Activated naive CD4-positive, alpha-beta T cell treated with anti-CD3 and anti-CD28 coated beads for 36 hours (primary cell): ENCODE measurements at regions not wholly inside any gene's neighbourhood (a gene's known extent, or its start where the extent isn't known, plus 50 kb on each side); places are given as distances from the start of the nearest gene placed in this dataset.
"Not testable (repeated sequence)": the region's sequence is repeated elsewhere in the genome, so short reads cannot be mapped to it uniquely, and the experiment has no call there.

ENCODE experiments used
- CTCF ChIA-PET: fragments of 350-600 bp; sonication (Branson Sonifier 250); formaldehyde crosslinking; loops from one replicate; lab custom pipeline; 2021; ENCODE audit warnings: antibody characterized with exemption; lab: Charles Lee
- DNase-seq: peaks from one replicate; pipeline ENCODE4 v3.0.0-alpha.2; 2020
- H3K27ac Mint-ChIP-seq: one replicate; pipeline ENCODE4 v1.8.0; 2021; ENCODE audit warnings: mild to moderate bottlenecking, mixed read lengths
- H3K27me3 Mint-ChIP-seq: one replicate; pipeline ENCODE4 v1.8.0; 2021; ENCODE audit warnings: low read depth, mixed read lengths
- H3K36me3 Mint-ChIP-seq: one replicate; pipeline ENCODE4 v1.8.0; 2021; ENCODE audit warnings: low read depth, mixed read lengths
- H3K4me1 Mint-ChIP-seq: one replicate; pipeline ENCODE4 v1.8.0; 2021; ENCODE audit warnings: low read depth, mixed read lengths
- H3K4me3 Mint-ChIP-seq: one replicate; pipeline ENCODE4 v1.8.0; 2021; ENCODE audit warnings: mild to moderate bottlenecking, moderate library complexity, mixed read lengths
- H3K9me3 Mint-ChIP-seq: one replicate; pipeline ENCODE4 v1.8.0; 2021; ENCODE audit warnings: mixed read lengths
- intact Hi-C: fragments of 100-400 bp; cut with micrococcal nuclease; formaldehyde crosslinking; loops from one replicate; pipeline ENCODE4 v1.15.1; 2023

DNA sequence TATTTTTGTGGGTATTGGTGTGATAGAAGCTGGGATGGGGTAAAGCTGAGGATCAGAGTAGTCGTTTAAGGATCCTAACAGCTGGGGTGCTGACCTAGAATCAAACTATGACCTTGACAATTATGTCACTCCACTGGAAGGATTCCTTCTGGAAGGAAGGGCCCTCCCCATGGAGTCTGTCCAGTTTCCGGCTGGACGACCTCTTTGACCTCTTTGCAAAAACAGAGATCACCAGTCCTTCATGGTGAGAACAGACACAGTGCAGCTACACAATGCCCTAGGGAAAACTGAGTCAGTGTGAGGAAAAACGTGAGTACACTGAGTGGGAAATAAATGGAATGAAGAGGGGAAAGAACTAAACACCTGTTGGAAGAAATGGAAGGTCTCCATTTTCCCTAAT, 445.6 kb downstream of the MAT2B start:
- no peaks in the 10 kb centered on the region for H3K4me1 Mint-ChIP-seq
- CTCF ChIA-PET = no interaction called here
- no peak overlapping the region for H3K27ac Mint-ChIP-seq
- no peaks in the 10 kb centered on the region for H3K27me3 Mint-ChIP-seq
- intact Hi-C loops = loop anchor here (5.0 kb wide), 1 partner anchor 289 kb away; no protein-coding TSS in a partner anchor
- H3K36me3 Mint-ChIP-seq = no peaks in the 10 kb centered on the region
- H3K9me3 Mint-ChIP-seq = no peaks in the 10 kb centered on the region
- no peak overlapping the region for H3K4me3 Mint-ChIP-seq
- no peak for DNase-seq

DNA sequence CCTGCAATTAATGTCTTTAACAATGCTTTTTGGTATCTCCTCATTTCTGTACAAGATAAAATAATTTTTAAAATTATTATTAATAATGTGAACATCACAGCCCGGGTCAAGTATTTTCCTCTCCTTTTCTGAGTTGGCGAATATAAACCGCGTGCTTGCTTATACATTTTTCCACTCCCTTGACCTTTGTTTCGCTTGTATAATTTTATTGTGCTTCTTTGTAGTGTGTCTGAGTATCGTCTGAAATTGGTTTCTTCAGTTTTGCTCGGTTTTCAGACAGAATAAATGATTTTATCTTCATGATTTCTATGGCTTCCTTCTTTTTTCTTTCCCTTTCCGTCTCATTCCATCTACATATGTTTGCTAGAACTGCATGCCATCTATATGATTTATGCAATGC, 448.5 kb downstream of the MAT2B start:
- intact Hi-C loops = loop anchor here (5.0 kb wide), 1 partner anchor 292 kb away; no protein-coding TSS in a partner anchor
- H3K27me3 Mint-ChIP-seq = no peaks in the 10 kb centered on the region
- no peak overlapping the region for H3K27ac Mint-ChIP-seq
- H3K4me3 Mint-ChIP-seq = no peak overlapping the region
- H3K36me3 Mint-ChIP-seq = no peaks in the 10 kb centered on the region
- CTCF ChIA-PET = no interaction called here
- no peak for DNase-seq
- H3K4me1 Mint-ChIP-seq = no peaks in the 10 kb centered on the region
- H3K9me3 Mint-ChIP-seq = no peaks in the 10 kb centered on the region

DNA sequence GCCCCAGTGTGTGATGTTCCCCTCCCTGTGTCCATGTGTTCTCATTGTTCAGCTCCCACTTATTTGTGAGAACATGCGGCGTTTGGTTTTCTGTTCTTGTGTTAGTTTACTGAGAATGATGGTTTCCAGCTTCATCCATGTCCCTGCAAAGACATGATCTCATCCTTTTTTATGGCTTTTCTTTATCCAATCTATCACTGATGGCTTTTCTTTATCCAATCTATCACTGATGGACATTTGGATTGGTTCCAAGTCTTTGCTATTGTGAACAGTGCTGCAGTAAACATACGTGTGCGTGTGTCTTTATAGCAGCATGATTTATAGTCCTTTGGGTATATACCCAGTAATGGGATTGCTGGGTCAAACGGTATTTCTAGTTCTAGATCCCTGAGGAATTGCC, 455.8 kb downstream of the MAT2B start:
- CTCF ChIA-PET, H3K4me1 Mint-ChIP-seq, H3K9me3 Mint-ChIP-seq: not testable (repeated sequence)

DNA sequence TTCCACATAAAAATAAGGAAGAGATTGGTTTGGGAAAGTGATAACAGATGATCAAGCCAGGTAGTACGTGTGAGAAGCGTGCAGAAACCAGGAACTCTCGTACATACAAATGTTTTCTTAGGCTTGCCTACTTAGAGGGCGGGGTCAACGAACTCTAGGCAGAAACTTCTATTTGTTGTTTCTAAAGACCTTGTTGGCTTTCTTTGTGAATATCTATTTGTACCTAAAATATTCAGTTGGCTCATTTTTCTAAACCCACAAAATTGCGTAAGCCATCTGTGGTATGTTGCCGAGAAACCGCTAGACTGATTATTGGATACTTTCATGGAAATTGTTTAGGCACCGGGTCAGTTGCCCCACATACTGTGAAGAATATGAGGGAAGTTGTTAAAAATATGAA, 458.5 kb downstream of the MAT2B start:
- Mint-ChIP-seq H3K4me1 (no peaks in the 10 kb centered on the region), H3K36me3 (no peaks in the 10 kb centered on the region), H3K27ac (no peak overlapping the region), H3K4me3 (no peak overlapping the region), H3K9me3 (peaks cover 2% of the 10 kb centered on the region), H3K27me3 (no peaks in the 10 kb centered on the region)
- CTCF ChIA-PET = no interaction called here
- intact Hi-C loops = no loop called here
- no peak for DNase-seq

More for the DNA sequence above, 455.8 kb downstream of the MAT2B start:
- H3K27ac Mint-ChIP-seq, H3K36me3 Mint-ChIP-seq, H3K4me3 Mint-ChIP-seq, DNase-seq, H3K27me3 Mint-ChIP-seq, intact Hi-C loops: not testable (repeated sequence)

DNA sequence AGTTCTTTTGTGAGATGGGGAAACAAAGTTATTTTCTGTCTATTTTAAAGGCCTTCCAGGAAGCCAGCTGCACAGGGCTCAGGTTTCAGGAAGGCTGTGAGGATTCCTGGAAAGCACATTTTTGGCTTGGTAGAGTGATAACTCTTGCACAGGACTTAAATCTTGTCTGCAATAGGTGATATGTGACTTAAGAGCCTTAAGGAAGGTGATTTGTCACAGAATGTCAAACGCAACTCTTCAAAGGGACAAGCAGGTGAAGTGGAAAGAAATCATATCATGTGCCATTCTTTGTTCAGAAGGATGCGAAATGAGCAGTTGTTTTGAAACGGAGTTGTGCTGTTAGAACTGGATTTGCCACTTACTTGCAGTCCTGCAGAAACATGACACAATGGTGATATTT, 459.3 kb downstream of the MAT2B start:
- Mint-ChIP-seq H3K27ac (no peak overlapping the region), H3K36me3 (no peaks in the 10 kb centered on the region), H3K4me3 (no peak overlapping the region), H3K27me3 (no peaks in the 10 kb centered on the region), H3K4me1 (no peaks in the 10 kb centered on the region), H3K9me3 (peaks cover 2% of the 10 kb centered on the region)
- no peak for DNase-seq
- intact Hi-C loops = no loop called here
- CTCF ChIA-PET = no interaction called here

DNA sequence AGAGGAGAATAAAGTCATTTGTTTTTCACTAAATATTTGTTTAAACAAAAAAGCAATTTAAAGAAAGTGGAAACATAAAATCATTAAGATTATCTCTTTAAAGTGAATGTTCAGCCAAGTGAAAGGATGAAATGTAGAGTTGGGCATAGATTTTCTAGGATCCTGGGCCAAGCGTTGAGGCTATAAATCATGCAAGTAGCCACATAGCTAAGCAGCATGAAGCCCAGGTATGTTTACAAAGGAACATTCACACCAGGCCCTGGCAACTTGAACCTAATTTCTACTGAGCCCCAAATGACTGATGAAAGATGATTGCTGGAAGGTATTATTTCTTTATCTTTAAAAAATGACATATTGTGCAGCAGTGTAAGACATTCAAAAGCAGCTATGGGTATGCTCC, 461.8 kb downstream of the MAT2B start:
- DNase-seq = no peak
- Mint-ChIP-seq H3K4me1 (no peaks in the 10 kb centered on the region), H3K27ac (no peak overlapping the region), H3K36me3 (peaks cover 1% of the 10 kb centered on the region), H3K4me3 (no peak overlapping the region), H3K9me3 (peaks cover 2% of the 10 kb centered on the region), H3K27me3 (no peaks in the 10 kb centered on the region)
- intact Hi-C loops = no loop called here
- CTCF ChIA-PET = interaction anchor here (0.6 kb wide), 1 partner anchor 558 kb away, joined by 3 read pairs; no protein-coding TSS in a partner anchor

DNA sequence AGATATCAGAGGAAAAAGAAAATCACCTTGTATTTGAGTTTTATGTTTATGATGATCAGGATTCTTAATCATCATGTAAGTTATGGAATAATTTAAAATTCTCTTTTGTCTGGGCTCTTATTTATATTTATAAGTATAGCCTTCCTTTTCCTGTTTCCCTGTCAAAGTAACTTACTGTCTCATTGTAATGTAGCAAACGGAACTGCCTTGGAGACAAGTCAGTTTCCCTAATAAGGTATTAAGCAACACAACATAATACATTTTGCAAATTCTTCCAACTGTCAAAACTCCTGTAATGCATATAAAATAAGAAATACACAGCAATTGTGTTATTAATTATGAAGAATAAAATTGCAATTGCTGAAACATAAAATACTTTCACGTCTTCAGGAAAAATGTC, 463.2 kb downstream of the MAT2B start:
- Mint-ChIP-seq H3K4me3 (no peak overlapping the region), H3K36me3 (peaks cover 3% of the 10 kb centered on the region), H3K4me1 (no peaks in the 10 kb centered on the region), H3K27ac (no peak overlapping the region), H3K27me3 (no peaks in the 10 kb centered on the region), H3K9me3 (peaks cover 2% of the 10 kb centered on the region)
- DNase-seq = no peak
- intact Hi-C loops = no loop called here
- CTCF ChIA-PET = no interaction called here

DNA sequence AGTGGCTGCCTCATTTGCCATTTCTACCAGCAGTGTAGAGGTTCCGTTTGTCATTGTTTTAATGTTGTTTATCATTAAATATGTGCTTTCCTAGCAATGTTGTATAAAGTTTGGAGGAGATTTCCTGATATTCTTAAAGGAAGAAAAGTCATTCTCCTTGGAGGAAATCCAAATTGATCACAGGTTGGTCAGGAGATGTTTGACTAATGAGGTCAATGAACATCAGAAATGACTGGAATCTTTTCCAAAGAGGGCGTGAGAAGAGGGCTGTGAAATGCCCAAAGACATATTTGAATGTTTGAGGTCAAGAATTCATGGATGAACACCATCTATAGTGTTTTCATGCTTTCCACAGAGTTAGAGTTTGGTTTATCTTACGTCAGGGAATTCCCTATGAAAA, 471.3 kb downstream of the MAT2B start:
- CTCF ChIA-PET = interaction anchor here (0.7 kb wide), 1 partner anchor 74 kb away, joined by 3 read pairs; no protein-coding TSS in a partner anchor
- H3K4me3 Mint-ChIP-seq = no peak overlapping the region
- no peaks in the 10 kb centered on the region for H3K9me3 Mint-ChIP-seq
- H3K4me1 Mint-ChIP-seq = no peaks in the 10 kb centered on the region
- peaks cover 3% of the 10 kb centered on the region for H3K36me3 Mint-ChIP-seq
- DNase-seq = no peak
- H3K27me3 Mint-ChIP-seq = no peaks in the 10 kb centered on the region
- H3K27ac Mint-ChIP-seq = no peak overlapping the region
- intact Hi-C loops = no loop called here

DNA sequence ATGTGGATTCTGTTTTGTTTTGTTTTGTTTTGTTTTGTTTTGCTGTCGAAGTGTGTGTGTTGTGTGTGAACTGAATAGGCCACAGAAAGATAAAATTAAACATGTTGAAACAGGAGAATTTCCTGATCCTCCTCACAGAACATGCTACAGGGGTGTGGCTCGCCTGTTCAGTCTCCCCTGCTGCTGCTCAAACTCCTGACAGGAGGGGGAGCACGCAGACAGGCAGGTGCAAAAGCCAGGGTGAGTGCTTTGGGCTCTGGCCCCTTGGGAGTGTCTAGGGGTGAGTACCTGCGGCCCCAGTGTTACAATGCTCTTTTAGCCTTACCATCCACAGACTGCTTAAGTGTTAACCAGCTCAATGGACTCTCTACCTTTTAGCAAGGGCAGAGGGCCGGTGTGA, 473.5 kb downstream of the MAT2B start:
- intact Hi-C loops = no loop called here
- CTCF ChIA-PET = interaction anchor here (0.7 kb wide), 1 partner anchor 16 kb away, joined by 4 read pairs; no protein-coding TSS in a partner anchor
- peaks cover 2% of the 10 kb centered on the region for H3K9me3 Mint-ChIP-seq
- no peaks in the 10 kb centered on the region for H3K4me1 Mint-ChIP-seq
- H3K36me3 Mint-ChIP-seq = no peaks in the 10 kb centered on the region
- H3K27ac Mint-ChIP-seq = no peak overlapping the region
- no peak overlapping the region for H3K4me3 Mint-ChIP-seq
- no peak for DNase-seq
- no peaks in the 10 kb centered on the region for H3K27me3 Mint-ChIP-seq

DNA sequence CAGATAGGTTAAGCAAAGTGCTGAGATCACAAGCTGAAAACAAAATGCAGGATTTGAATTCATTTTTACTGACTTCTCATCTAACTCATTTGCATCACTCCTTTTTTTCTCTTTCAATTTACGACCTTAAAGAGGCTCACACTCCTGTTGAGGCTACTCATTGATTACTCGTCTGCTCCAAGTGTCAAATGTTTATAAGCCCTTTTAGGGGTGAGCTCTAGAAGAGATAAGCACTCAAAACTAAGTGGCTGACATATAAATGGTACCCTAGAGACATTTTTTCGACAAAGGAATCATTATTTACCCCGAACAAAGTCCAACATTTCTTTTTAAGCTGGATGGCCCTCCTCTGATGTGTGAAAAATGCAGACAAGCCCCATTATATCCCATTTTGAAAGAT, 483.1 kb downstream of the MAT2B start:
- no peaks in the 10 kb centered on the region for H3K27me3 Mint-ChIP-seq
- no peak for DNase-seq
- intact Hi-C loops = no loop called here
- CTCF ChIA-PET = no interaction called here
- no peaks in the 10 kb centered on the region for H3K36me3 Mint-ChIP-seq
- no peak overlapping the region for H3K4me3 Mint-ChIP-seq
- H3K9me3 Mint-ChIP-seq = peaks cover 3% of the 10 kb centered on the region
- no peaks in the 10 kb centered on the region for H3K4me1 Mint-ChIP-seq
- H3K27ac Mint-ChIP-seq = no peak overlapping the region

DNA sequence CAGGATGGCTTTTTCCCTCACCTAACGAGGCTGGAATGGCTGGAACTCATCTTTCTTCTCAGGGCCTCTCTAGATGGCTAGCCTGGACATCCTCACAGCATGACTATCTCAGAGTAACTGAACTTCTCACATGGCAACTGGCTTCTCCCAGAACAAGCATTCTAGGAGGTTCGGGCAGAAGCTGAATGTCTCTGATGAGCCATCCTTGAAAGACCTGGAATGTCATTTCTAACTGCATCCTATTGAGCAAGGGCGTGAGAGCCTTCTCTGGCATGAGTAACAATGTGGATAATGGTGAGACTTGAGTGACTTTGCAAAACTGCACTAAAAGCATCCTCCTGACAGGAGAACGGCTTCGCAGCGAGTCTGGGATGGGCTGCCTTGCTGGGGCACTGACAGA, 487.7 kb downstream of the MAT2B start:
- CTCF ChIA-PET = no interaction called here
- intact Hi-C loops = no loop called here

DNA sequence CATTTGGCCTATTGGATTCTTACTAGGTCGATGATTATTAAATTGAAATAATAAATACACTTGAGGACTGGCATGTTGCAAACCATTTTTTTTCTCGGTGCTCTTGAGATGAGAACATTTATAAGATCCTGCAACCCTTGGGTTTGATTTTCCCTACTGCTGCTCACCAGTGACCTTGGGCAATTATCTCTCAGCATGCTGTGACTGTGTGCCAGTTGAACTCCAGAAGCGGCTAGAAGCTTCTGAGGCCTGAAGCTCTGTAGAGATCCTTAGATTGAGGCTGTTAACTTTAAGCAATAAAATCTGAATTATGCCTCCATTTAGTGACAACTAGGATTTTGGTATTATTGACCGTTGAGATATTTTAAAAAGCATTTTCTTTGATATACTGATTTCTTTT, 489.8 kb downstream of the MAT2B start:
- Mint-ChIP-seq H3K4me3 (no peak overlapping the region), H3K27me3 (no peaks in the 10 kb centered on the region), H3K9me3 (peaks cover 5% of the 10 kb centered on the region), H3K4me1 (no peaks in the 10 kb centered on the region), H3K36me3 (no peaks in the 10 kb centered on the region), H3K27ac (no peak overlapping the region)
- CTCF ChIA-PET = no interaction called here
- intact Hi-C loops = no loop called here
- no peak for DNase-seq

More for the DNA sequence above, 487.7 kb downstream of the MAT2B start:
- peaks cover 5% of the 10 kb centered on the region for H3K9me3 Mint-ChIP-seq
- DNase-seq = no peak
- H3K27ac Mint-ChIP-seq = no peak overlapping the region
- no peaks in the 10 kb centered on the region for H3K4me1 Mint-ChIP-seq
- H3K27me3 Mint-ChIP-seq = no peaks in the 10 kb centered on the region
- no peak overlapping the region for H3K4me3 Mint-ChIP-seq
- H3K36me3 Mint-ChIP-seq = no peaks in the 10 kb centered on the region

DNA sequence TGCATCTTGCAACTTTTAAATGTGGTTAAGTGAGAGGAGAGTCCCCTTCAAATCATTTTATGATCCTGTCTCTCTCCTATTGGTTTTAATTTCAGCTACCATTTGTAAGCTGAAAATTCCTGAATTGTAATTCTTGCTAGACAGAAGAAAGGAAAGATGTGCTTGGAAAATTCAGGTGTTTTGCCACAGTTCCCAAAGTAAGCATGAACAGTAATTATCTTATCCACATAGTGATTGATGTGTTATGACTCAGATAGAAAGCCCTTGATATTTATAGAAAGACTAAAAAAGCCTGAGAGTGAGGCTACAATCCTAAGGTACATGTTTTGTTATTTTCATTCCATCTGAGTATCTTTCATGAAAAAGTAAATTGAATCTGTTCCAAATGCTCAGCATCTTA, 492.5 kb downstream of the MAT2B start:
- intact Hi-C loops = no loop called here
- no peak overlapping the region for H3K27ac Mint-ChIP-seq
- no peaks in the 10 kb centered on the region for H3K4me1 Mint-ChIP-seq
- H3K27me3 Mint-ChIP-seq = no peaks in the 10 kb centered on the region
- DNase-seq = no peak
- H3K4me3 Mint-ChIP-seq = no peak overlapping the region
- H3K9me3 Mint-ChIP-seq = peaks cover 5% of the 10 kb centered on the region
- no peaks in the 10 kb centered on the region for H3K36me3 Mint-ChIP-seq
- CTCF ChIA-PET = no interaction called here

DNA sequence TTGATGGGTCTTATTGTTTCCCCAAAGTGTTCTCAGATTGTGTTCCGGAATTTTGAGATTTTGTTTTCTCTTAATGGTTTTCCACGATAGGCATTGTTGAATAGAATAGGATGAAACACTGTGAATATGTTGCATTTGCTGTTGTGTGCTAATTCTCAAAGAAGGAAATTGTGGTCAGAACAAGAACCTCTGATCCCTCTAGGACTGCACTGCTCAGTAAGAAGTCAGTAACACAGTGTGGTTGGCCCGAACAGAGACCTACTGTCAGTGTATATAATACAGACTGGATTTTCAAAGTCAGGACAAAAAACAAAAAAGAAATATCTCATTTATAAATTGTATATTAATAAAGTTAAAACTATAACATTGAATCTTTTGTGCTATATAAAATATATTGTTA, 494.8 kb downstream of the MAT2B start:
- intact Hi-C loops = no loop called here
- Mint-ChIP-seq H3K9me3 (peaks cover 5% of the 10 kb centered on the region), H3K4me1 (no peaks in the 10 kb centered on the region), H3K36me3 (no peaks in the 10 kb centered on the region), H3K27ac (no peak overlapping the region), H3K27me3 (no peaks in the 10 kb centered on the region), H3K4me3 (no peak overlapping the region)
- CTCF ChIA-PET = no interaction called here
- DNase-seq = no peak
